ENCODE measurements at regions not wholly inside any gene's neighbourhood (a gene's known extent, or its start where the extent isn't known, plus 50 kb on each side); places are given as distances from the start of the nearest gene placed in this dataset.
"Not testable (repeated sequence)": the region's sequence is repeated elsewhere in the genome, so short reads cannot be mapped to it uniquely, and the experiment has no call there.

DNA sequence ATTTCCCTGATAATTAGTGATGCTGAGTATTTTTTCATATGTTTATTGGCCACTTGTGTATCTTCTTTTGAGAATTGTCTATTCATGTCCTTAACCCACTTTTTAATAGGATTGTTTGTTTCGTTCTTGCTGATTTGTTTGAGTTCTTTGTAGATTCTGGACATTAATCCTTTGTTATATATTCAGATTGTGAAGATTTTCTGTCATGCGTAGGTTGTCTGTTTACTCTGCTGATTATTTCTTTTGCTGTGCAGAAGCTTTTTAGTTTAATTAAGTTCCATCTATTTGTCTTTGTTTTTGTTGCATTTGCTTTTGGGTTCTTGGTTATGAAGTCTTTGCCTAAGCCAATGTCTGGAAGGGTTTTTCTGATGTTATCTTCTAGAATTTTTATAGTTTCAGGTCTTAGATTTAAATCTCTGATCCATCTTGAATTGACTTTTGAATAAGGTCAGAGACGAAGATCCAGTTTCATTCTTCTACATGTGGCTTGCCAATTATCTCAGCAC is 438.4 kb upstream of the TBL1XR1 start:
- TF ChIP-seq, protein P1, sequence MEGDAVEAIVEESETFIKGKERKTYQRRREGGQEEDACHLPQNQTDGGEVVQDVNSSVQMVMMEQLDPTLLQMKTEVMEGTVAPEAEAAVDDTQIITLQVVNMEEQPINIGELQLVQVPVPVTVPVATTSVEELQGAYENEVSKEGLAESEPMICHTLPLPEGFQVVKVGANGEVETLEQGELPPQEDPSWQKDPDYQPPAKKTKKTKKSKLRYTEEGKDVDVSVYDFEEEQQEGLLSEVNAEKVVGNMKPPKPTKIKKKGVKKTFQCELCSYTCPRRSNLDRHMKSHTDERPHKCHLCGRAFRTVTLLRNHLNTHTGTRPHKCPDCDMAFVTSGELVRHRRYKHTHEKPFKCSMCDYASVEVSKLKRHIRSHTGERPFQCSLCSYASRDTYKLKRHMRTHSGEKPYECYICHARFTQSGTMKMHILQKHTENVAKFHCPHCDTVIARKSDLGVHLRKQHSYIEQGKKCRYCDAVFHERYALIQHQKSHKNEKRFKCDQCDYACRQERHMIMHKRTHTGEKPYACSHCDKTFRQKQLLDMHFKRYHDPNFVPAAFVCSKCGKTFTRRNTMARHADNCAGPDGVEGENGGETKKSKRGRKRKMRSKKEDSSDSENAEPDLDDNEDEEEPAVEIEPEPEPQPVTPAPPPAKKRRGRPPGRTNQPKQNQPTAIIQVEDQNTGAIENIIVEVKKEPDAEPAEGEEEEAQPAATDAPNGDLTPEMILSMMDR (IDR thresholded peaks at IDR 0.05), result not testable (repeated sequence)
- not testable (repeated sequence) for TF ChIP-seq POLR2A, EP300 (IDR thresholded peaks at IDR 0.05)
